GM19238 (cell line): ENCODE measurements at regions not wholly inside any gene's neighbourhood (a gene's known extent, or its start where the extent isn't known, plus 50 kb on each side); places are given as distances from the start of the nearest gene placed in this dataset.

Experiments
- DNase-seq: peaks from one replicate; pipeline ENCODE4 v3.0.0; 2011; ENCODE audit warnings: low spot score; ENCODE audit not compliant: insufficient read length

DNA sequence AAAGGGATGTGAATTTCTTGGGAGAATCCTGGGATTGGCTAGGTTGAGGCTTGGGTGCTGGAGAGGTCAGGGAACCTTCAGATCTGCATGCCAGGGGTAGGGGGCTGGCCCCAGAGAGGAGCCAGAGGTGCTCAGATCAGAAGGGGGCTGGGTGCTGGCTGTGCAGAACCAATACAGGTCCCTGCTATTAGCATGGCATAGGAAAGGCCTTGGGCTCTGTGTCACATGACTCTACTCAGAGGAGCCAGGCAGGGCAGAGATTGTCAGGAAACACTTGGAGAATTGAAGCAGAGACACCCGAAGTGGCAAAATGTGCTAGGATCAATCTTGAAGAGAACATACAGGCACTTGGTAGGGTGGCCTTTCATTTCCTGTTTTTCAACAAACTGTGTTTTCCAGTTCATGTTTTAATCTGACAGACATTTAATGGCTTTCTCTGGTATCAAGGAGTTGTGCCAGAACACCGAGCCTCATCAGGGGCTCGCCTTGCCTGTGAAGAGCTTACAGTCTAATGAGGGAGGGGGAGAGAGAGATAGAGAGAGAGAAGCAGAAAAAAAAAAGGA lies 498.9 kb downstream of the RPS24 start:
- no peak for DNase-seq

GRCh38 chr10:78533098-78533497 lies 499.4 kb downstream of the RPS24 start:
- no peak for DNase-seq

DNA sequence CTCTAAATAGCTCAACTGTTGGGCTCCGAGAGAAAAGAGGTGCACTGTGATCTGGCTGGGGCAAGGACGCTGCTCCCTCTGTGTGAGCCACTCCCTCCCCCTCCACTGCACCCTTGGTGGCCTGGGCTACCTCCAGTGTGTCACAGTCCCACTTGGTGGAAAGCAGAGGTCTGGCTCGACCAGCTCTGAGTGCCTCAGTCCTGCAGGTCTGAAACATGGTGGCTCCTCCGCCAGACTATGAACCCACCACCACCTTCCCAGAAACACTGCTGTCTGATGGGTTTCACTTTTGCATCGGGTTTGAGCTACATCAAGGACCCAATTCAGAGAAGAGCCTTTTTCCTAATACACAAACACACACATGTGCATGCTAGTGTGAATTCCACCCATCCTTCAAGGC lies 500.1 kb downstream of the RPS24 start:
- DNase-seq, result no peak

- no peak for DNase-seq
These were observed 502.1 kb downstream of the RPS24 start for GRCh38 chr10:78535716-78536218.

DNA sequence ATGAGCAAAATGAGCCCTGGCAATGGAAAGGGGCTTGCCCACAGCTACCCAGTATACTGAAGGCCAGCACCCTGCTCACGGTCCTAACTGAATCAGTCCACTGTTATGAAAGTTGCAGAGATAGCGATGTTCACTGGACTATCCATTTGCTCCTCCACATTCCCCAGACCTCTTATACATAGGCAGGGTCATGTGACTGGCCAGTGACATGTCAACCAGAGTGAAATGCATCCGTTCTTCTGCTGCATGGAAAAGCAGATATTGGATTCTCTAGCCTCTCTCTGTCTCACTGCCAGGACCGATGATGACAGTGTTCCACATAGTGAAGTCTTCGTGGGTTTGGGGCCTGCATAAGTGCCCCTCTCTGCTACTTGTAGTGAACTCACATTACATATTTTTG lies 503.4 kb downstream of the RPS24 start:
- DNase-seq, result no peak

GRCh38 chr10:78539247-78539766 lies 505.6 kb downstream of the RPS24 start:
- no peak for DNase-seq

DNA sequence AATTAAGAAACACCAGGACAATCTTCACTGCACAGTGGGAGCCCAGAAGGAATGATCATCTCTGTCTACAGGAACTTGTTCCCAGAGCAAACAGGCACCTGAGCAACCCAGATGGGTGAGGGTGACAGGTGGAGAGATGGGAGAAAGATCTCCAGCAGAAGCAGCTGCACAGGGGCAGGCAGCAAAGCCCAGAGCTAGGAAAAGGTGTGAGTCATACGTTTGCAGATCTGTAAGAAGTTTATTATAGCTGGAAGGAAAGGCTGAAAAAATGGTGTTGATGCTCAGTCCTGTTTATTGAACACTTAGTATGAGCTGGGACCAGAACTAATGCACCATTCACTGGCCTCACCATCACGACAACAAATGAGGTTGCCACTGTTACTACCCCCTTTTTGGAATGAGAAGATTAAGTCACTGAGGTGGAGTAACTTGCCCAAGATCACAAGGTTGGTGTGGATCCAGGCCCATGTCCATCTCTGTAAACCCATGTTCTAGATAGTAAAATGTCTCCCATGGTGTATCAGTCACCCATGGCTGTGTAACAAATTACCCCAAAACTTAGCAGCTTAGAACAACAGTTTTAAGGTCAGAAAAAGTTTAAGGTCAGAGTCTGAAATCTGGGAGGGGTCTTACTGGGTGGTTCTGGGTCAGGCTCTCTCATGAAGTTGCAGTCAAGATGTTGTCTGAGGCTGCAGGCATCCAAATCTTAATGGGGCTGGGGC lies 506.9 kb downstream of the RPS24 start:
- no peak for DNase-seq

GRCh38 chr10:78541481-78542140 lies 507.9 kb downstream of the RPS24 start:
- no peak for DNase-seq

DNA sequence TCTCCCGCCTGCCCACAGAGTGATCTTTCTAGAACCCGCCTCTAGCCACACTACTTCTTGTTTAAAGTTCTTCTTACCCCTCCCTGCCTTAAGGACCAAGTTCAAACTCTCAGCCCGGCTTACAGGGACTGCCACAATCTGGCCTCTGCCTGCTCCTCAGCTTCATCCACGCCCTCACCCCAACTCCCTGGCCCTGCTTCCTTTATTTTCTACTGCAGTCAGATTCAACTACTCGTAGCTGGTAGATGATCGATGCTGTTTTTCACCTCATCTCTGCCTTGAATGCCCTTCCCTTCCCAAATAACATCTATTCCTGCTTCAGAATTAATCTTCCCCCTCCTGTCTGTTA lies 508.5 kb downstream of the RPS24 start:
- no peak for DNase-seq

DNA sequence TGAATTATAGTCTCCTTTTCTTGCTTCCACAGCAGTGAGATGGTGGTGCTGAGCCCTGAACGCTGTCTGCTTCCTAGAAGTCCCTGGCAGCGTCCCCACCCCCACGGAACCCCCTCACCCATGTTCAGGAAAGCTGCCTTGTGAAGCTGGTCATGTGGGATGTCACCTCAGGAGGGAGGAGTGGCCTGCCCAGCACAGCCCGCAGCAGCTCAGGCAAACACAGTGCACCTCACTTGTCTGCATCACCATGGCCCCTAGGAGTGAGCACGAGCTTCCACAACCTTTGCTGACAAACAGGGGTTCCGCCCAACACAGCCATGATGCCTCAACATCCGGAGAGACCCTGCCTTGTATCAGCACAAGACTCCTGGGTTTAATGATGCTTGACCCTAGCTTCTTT lies 508.9 kb downstream of the RPS24 start:
- DNase-seq, result no peak

DNA sequence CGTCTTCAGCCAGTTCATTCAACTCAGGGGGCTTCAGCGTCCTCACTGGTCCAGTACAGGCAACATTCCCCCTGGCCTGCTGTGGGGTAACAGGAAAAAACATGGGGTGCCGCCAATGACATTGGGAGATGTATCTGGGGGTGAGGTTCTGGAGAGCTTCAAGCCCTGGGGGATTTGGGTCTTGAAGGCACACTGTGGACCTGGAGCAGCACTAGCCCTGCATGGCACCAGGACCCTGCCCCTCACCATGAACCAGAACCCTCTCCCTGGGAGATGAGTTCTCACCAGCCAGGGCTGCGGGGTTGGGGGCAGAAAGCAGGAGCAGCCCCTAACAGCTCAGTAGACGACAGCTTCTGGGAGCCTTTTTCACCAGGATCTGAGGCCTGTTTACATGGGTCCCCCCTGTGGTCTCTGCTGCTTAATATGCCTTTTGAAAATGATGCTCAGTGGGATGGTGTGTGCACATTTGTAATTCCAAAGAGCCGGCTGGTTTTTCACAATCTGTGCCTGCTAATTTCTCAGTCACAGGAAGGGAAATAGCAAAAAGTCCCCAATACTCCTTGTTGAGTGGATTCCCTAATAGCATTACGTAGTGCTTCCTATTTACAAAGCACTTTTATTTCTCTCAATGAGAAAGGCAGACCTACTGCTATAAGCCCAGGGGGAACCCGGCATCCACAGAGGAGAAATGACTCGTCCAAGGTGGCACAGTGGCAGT lies 509.5 kb downstream of the RPS24 start:
- no peak for DNase-seq

DNA sequence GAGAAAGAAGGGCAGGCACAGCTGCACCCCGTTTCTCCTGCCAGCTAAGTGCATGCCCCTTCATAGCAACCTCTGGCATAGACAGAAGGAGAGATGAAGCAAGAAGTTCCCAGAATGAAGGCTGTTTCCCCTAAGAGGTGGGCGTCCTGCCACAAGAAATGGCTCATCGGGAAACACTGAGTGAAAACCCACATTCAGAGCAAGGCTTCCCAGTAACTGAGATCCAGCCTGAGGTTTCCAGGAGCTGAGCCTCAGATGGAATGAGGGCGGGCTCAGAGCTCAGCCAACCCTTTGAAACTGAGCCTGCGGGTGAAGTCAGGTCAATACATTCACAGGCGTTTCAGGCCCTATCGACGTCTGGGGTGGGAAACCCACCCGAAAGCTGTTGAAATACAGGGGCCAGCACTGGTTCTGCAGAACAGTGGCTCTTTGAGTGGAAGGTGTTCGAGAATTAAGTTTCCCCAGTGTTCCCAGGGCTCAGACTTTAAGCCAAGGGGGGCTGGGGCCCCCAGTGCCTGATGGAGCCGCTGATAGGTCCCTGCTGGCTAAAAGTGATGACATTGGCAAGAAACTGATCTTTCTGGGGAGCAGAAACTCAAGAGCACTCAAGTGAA lies 510.2 kb downstream of the RPS24 start:
- DNase-seq, result no peak

- DNase-seq, result no peak
These were observed 510.9 kb downstream of the RPS24 start for GRCh38 chr10:78544423-78545090.

- no peak for DNase-seq
These were observed 512.1 kb downstream of the RPS24 start for GRCh38 chr10:78545756-78546155.

- DNase-seq, result no peak
These were observed 513.7 kb downstream of the RPS24 start for GRCh38 chr10:78547397-78547796.

DNA sequence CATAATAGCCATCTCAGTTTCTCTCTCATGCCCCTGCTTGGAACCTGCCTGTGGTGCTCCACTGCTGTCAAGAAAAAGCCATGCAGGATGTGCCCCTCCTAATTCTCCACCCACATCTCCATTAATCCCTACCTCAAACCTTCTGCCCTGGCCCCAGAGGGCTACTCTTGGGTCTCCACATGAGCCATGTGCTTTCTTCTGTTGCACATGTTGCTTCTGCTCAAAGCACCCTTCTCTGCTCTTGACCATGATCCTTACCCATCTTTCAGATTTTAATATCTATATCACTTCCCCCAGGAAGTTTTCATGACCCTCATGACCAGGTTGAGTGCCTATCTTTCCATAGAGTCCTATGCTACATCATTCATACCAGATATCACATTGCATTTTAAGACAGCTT lies 514.2 kb downstream of the RPS24 start:
- DNase-seq, result no peak

DNA sequence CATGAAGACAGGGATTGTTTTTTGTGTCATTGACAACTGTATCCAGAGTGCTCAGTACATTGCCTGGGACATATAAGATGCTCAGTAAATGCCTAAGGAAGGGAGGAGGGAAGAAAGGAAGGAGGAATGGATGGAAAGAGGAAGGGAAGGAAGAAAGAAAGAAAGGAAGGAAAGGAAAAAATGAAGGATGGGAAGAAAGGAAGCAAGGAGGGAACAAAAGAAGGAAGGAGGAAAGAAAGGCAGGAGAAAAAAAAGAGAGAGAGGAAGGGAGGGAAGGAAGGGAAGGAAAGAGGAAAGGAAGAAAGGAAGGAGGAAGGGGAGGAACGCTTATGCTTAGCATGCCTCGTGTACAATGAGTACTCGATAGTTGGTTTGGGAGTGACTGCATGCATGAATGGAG lies 514.7 kb downstream of the RPS24 start:
- no peak for DNase-seq

DNA sequence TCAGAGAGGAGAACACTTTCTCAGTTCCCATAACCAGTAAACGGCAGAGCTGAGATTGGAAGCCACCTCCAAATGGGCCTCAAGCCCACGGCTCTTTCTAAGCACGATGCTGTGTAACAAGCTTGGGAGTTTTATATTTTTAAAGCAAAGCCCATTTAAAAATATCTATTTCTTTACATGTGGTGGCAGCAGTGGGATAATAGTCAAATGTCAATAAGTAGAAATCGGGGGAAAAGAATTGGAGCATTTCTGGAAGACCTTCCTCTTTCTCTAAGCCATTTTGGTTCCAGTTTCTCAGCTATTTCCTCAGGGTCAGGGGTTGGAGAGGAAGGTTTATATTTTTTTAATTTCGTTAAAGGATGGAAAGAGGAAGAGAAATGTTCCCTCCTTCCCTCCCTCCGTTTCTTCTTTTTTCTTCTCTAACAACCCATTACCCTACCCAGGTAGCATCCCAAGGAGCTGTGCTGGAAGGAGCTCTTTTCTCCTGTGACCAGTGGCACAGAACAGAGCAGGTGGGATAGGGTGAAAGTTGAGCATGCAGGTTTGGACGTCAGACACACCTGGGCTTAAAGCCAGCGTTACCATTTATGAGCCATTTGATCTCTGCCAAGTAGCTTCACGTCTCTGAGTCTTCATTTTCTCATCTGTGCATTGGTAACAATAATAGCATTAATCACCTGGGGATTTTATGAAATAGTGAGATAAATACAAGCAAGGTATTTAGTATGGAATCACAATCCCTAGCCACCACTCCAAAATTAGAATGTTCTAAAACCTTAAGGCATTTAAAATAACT lies 515.7 kb downstream of the RPS24 start:
- DNase-seq, result no peak

DNA sequence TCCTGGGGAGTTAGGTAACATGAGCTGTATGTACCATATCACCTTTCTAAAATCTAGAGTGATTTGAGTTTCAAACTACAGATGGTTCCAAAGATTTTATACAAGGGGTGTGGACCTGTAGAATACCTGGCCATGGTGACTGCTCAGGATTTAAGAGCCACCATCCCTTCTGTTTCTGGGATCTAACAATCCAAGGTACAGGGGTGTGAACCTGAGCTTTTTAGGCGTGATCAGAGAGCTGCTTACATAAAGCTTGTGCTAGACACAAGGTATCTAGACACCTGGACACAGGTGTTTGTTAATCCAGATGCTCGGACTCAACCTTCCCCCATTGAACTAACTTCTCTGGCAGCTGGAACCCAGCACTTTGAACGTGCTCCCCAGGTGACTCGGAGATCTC lies 516.4 kb downstream of the RPS24 start:
- no peak for DNase-seq

DNA sequence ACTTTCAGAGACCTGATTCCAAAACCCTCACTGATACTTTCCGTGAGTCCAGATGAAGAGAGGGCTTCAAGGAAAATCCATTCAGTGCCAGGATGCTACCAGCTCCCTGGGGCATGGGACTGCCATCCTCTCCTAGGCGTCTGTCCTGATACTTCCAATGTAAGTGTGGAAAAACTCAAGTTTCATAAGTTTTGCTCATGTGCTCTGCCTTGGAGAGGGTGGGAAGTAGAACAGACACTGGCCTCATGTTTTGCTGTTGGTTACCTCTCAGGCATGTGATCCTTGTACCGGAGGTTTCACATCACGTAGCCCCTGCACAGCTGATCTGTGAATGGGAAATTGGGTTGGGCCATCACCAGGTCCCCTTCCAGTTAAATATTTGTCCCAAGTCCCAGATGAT lies 517.1 kb downstream of the RPS24 start:
- DNase-seq, result no peak
